ENCODE measurements at regions not wholly inside any gene's neighbourhood (a gene's known extent, or its start where the extent isn't known, plus 50 kb on each side); places are given as distances from the start of the nearest gene placed in this dataset.
A peak's percentile ranks its signal among the peaks of the same experiment; 100 is the strongest.
"Not testable (repeated sequence)": the region's sequence is repeated elsewhere in the genome, so short reads cannot be mapped to it uniquely, and the experiment has no call there.

- Histone ChIP-seq H3K4me3 (no peak overlapping the region), H3K4me1 (no peaks in the 10 kb centered on the region), H3K27ac (no peak overlapping the region), H3K36me3 (no peaks in the 10 kb centered on the region), H3K27me3 (no peaks in the 10 kb centered on the region), H3K9me3 (no peaks in the 10 kb centered on the region)
- TF ChIP-seq CTCF (IDR thresholded peaks at IDR 0.05) (no peak), POLR2A (IDR thresholded peaks at IDR 0.05) (no peak)
- no peak for DNase-seq
Observed at GRCh38 chr4:127362686-127363085, 270.1 kb upstream of the INTU start.

- Histone ChIP-seq H3K27me3 (no peaks in the 10 kb centered on the region), H3K27ac (no peak overlapping the region), H3K36me3 (no peaks in the 10 kb centered on the region), H3K4me3 (no peak overlapping the region), H3K9me3 (no peaks in the 10 kb centered on the region), H3K4me1 (no peaks in the 10 kb centered on the region)
- TF ChIP-seq POLR2A (IDR thresholded peaks at IDR 0.05) (no peak), CTCF (IDR thresholded peaks at IDR 0.05) (no peak)
- no peak for DNase-seq
Observed at GRCh38 chr4:127364397-127364796, 268.4 kb upstream of the INTU start.

- no peak overlapping the region for H3K27ac ChIP-seq
- H3K4me1 ChIP-seq, result no peaks in the 10 kb centered on the region
- no peaks in the 10 kb centered on the region for H3K36me3 ChIP-seq
- H3K27me3 ChIP-seq, result no peaks in the 10 kb centered on the region
- no peak overlapping the region for H3K4me3 ChIP-seq
- no peak for DNase-seq
- TF ChIP-seq POLR2A (IDR thresholded peaks at IDR 0.05), result no peak
- TF ChIP-seq CTCF (IDR thresholded peaks at IDR 0.05), result no peak
- no peaks in the 10 kb centered on the region for H3K9me3 ChIP-seq
Observed at GRCh38 chr4:127364911-127365310, 267.8 kb upstream of the INTU start.

- no peaks in the 10 kb centered on the region for H3K9me3 ChIP-seq
- H3K4me1 ChIP-seq, result no peaks in the 10 kb centered on the region
- TF ChIP-seq POLR2A (IDR thresholded peaks at IDR 0.05) (no peak), CTCF (IDR thresholded peaks at IDR 0.05) (no peak)
- H3K36me3 ChIP-seq, result no peaks in the 10 kb centered on the region
- no peaks in the 10 kb centered on the region for H3K27me3 ChIP-seq
- H3K27ac ChIP-seq, result no peak overlapping the region
- peak in 1 of 3 donors; percentile 47 for DNase-seq
- H3K4me3 ChIP-seq, result no peak overlapping the region
Observed at GRCh38 chr4:127370604-127371003, 262.2 kb upstream of the INTU start.

- H3K36me3 ChIP-seq, result no peaks in the 10 kb centered on the region
- TF ChIP-seq CTCF (IDR thresholded peaks at IDR 0.05) (no peak), POLR2A (IDR thresholded peaks at IDR 0.05) (no peak)
- H3K4me3 ChIP-seq, result no peak overlapping the region
- H3K27ac ChIP-seq, result no peak overlapping the region
- H3K4me1 ChIP-seq, result no peaks in the 10 kb centered on the region
- H3K9me3 ChIP-seq, result no peaks in the 10 kb centered on the region
- no peaks in the 10 kb centered on the region for H3K27me3 ChIP-seq
- DNase-seq, result no peak
Observed at GRCh38 chr4:127379499-127379898, 253.3 kb upstream of the INTU start.

- H3K9me3 ChIP-seq, H3K27me3 ChIP-seq, H3K4me1 ChIP-seq, H3K4me3 ChIP-seq, H3K27ac ChIP-seq, H3K36me3 ChIP-seq, DNase-seq: not testable (repeated sequence)
Observed at GRCh38 chr4:127379948-127380347, 252.8 kb upstream of the INTU start.

Data from Peyer's patch (tissue), 4 donors.